HG02970 (cell line): ENCODE measurements at regions not wholly inside any gene's neighbourhood (a gene's known extent, or its start where the extent isn't known, plus 50 kb on each side); places are given as distances from the start of the nearest gene placed in this dataset.

ENCODE experiments used
- ATAC-seq: cut with Tn5 transposase; IDR thresholded peaks from one replicate; pipeline ENCODE4 v1.9.1; 2021; ENCODE audit warnings: mild to moderate bottlenecking, moderate library complexity, moderate number of reproducible peaks; ENCODE audit not compliant: unreplicated experiment, low FRiP score

GRCh38 chr5:58358501-58359178 is 101.2 kb downstream of the PLK2 start:
- no peak for ATAC-seq

DNA sequence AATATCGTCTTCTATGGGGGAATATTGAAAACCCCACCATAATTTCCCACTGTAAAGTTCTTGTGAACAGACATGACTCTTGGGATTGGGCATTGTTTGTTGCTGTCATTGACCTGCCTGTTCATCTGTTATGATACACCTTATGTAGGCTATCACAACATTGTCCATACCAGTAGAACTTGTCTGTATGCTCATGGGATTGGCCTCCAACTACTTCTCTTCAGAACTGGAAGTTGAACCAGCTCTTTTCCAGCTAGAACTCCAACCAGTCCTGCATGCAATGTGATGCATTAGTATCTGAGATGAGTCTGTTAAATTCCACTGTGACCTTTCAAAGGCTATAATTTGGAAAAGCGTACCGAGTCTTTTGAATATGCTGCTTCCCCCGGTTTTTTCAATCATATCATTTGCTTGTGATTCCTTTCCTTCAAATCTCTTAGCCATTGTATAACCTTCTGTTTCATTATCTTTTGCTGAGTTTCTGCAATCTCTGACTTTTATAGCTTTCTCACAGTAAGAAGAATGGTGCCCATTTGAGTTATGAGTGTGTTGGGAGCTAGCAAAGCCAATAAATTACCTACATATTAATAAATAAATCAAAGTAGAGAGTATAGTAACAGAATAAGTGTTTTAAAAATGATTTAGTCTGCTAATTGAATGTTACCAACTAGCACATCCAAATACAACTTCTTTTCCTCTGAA is 101.9 kb downstream of the PLK2 start:
- no peak for ATAC-seq

DNA sequence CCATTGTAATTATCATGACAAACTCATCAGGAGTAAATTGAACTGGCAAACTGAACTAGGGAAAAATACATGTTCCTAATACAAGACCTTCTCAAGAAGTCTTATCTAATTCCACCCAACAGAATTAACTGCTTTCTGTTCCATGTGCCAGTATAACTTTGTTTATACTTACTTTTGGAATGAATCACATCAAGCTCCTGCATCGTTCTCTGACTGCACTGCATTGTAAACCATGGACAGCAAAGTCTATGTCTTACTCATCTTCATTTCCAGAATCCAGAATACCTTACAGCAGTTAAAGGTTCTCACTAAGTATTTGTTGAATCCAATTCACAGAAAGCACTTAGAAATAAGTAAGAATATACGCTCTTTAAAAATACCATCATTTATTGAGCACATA is 102.8 kb downstream of the PLK2 start:
- no peak for ATAC-seq

DNA sequence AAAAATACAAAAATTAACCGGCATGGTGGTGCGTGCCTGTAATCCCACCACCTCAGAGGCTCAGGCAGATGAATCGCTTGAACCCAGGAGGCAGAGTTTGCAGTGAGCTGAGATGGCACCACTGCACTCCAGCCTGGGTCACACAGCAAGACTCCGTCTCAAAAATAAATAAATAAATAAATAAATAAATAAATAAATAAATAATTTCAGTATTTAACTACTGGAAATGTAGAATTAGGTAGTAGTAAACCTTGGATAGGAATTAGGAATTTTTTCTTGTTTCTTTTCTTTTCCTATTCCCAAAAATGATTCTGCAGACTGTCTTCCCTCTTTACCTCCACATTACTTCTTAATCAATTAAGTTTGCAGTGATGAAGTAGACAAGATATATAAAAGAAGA is 103.2 kb downstream of the PLK2 start:
- ATAC-seq, result no peak

DNA sequence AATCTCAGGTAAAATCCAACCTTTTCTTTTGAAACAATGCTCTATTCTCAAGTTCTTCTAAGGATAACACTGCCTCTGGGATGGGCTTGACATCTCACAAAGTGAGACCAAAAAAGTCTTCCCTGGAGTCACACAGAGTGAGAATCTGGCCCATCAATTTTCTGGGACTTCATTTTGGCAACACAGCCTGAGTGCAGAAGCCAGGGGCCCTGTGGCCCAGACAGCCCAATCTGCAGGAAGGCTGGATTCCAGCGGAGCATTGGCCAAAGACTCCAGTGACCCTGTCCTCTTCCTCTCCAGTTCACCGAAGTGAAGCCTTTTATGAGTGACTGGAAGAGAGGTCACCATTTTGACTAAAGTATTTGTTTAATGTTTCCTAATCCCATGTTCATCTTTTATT is 105.1 kb downstream of the PLK2 start:
- no peak for ATAC-seq

GRCh38 chr5:58353992-58354391 is 105.9 kb downstream of the PLK2 start:
- ATAC-seq, result no peak

DNA sequence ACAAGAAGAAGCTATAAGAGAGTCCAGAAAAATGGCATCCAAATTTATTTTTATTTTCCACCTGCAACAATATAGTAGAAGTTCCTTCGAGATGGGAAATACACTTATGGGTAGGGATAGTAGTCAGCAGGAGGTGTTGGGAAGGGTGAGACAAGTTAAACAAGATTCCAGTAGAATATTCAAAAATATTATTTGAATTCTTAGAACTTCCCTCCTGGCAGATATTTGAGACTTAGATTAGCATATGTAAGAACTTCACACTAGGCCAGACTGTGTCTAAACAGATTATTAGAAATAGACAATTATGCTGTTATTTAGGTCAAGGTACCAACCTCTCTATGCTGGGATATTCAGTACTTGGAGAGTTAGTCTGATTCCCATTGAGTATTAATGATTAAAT is 108.7 kb downstream of the PLK2 start:
- no peak for ATAC-seq

- no peak for ATAC-seq
These were observed 110.7 kb downstream of the PLK2 start for GRCh38 chr5:58348996-58349728.

GRCh38 chr5:58346041-58346440 is 113.8 kb downstream of the PLK2 start:
- no peak for ATAC-seq

DNA sequence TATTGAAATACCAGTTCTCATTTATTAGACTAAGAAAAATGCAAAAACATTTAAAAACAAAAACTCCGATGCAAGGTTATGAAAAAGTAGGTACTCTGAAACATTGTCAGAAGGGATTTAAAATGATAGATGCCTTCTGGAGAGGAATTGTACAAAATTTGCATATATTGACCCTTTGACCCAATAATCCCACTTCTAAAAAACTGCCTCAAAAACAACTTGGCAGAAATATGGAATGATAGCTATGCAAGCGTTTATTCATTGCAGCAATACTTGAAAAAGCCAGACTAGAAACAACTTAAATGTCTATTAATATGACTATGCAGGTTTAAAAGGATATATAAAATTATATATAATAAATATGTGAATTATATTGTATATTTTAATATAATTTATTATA is 118.4 kb downstream of the PLK2 start:
- ATAC-seq, result no peak

- no peak for ATAC-seq
These were observed 124.4 kb downstream of the PLK2 start for GRCh38 chr5:58335518-58335917.

DNA sequence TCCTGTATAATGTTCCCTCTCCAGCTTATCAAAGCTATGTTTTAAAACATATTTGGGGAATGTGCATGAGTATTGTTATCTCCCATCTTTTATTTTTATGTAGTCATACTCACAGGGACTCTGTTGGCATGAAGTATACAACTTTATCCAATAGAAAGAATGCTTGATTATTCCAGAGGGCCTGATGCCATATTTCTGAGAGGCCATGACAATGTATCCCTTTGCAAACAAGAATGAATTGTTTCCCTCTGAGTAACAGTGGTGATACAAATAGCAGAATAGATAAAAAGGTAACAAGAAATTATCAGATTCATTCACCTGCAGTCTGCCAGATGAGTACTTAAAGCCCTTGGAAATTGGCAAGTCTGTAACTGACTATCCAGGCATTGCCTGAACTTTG is 125.9 kb downstream of the PLK2 start:
- no peak for ATAC-seq

DNA sequence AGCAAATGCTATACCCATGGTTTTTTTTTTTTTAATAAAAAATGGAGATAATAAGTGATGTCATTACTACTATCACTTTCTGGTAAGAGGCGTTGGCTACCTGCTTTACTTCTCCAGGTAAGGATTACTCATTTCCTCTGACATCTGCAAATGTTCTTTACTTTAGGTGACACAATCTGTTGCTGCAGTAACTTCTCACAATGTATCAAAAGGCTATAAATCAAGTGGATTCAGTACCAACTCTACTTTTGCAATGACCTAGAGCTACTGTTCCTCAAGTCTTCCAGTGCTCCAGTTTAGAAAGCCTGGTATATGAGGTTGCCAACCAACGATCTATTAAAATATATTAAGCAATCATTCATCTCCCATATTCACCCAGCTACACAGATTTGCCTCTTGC is 129.1 kb downstream of the PLK2 start:
- ATAC-seq, result no peak

DNA sequence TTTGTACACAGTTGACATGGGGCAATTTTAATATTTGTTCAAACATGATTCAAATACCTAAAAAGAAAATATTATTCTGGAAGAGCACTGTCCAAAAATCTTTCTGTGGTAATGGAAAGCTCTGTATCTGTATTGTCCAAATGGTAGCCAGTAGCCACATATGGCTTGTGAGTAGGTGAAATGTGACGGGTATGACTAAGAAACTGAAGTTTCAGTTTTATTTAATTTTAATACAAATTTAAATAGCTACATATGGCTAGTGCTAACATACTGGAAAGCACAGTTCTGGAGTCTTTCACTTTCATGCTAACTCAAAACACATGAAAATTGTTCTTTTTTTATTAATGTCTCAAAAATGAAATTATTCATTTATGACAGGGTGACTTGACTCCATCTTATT is 132.6 kb downstream of the PLK2 start:
- no peak for ATAC-seq

DNA sequence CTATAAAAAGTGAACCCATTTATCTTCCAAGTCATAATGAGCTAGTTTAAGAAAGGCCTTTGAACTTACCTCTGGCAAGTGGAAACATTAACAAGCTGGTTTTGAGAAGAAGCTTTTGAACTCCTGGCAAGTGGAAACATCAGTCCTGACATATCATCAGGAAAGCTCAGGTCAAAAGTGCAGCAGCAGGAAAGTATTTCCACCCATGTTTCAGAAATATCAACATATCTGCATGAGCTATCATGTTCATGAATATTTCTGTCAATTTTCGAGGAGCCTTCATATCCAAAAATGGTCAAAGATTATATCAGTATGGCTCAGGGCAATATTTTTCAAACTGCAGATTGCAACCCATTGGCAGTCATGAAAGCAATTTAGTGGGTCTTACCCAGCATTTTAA is 133.9 kb downstream of the PLK2 start:
- no peak for ATAC-seq

DNA sequence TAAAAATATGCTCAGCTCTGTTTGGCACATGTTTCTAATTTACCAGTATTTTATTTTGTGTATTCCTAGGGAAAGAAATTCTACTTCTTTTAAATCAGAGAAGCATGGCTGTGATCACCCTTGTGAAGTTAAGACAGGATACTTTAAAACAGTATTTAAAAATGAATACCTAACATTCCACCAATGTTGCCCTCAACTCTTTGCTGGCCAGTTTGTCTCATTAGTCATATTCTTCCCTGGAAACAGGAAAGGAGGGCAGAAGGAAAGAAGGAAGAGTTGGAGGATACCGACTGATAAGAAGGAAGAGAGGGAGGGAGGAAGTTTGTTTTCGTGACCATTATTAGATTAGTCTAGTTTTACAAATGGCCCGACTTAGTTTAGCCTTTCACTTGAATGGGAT is 137.4 kb downstream of the PLK2 start:
- no peak for ATAC-seq

GRCh38 chr5:58318468-58318867 is 141.4 kb downstream of the PLK2 start:
- ATAC-seq, result no peak

DNA sequence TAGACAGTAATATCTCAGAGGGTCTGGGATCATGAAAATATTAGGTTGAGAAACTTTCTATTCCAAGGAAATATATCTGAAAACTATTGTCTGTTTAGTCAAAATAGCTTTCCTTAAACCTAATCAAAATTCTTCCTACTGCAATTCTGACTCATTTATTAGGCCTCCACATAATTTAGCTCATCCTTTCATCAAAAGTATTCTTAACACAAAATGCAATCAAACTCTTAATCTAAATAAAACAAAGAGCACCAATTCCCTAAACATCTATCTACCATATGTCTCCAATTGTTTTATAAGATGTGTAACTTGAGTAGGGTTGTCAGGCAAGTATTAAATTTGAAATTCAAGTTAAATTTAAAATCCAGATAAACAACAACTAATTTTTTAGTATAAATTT is 142.1 kb downstream of the PLK2 start:
- ATAC-seq, result no peak

- no peak for ATAC-seq
These were observed 142.9 kb downstream of the PLK2 start for GRCh38 chr5:58317009-58317408.

GRCh38 chr5:58315794-58316193 is 144.1 kb downstream of the PLK2 start:
- ATAC-seq, result no peak

GRCh38 chr5:58314356-58315210 is 145.3 kb downstream of the PLK2 start:
- no peak for ATAC-seq
